HEK293T (cell line): ENCODE measurements at regions not wholly inside any gene's neighbourhood (a gene's known extent, or its start where the extent isn't known, plus 50 kb on each side); places are given as distances from the start of the nearest gene placed in this dataset.

ENCODE experiments used
- CTCF ChIA-PET: fragments of 350-600 bp; formaldehyde crosslinking; extraction: SDS; loops from one replicate; lab custom pipeline; 2021; ENCODE audit warnings: antibody characterized with exemption, inconsistent platforms; lab: Yijun Ruan, JAX
- POLR2A ChIA-PET: fragments of 350-600 bp; formaldehyde crosslinking; extraction: SDS; loops from one replicate; lab custom pipeline; 2020; ENCODE audit warnings: antibody characterized with exemption, inconsistent platforms; lab: Yijun Ruan, JAX
- DNase-seq: peaks from one replicate; pipeline ENCODE4 v3.0.0; 2012; ENCODE audit warnings: mixed read lengths; ENCODE audit errors: extremely low spot score
- ARNT ChIP-seq: fragments of 450-650 bp; IDR thresholded peaks from 2 replicates; pipeline ENCODE4 v1.6.1; 2017; ENCODE audit warnings: mild to moderate bottlenecking
- BHLHE40 ChIP-seq: fragments of 450-650 bp; IDR thresholded peaks from 2 replicates; pipeline ENCODE4 v1.6.1; 2016; ENCODE audit warnings: mild to moderate bottlenecking, moderate library complexity, borderline replicate concordance
- CTBP1 ChIP-seq: fragments of 450-650 bp; IDR thresholded peaks from 2 replicates; pipeline ENCODE4 v1.6.1; 2016; ENCODE audit warnings: borderline replicate concordance
- ELF4 ChIP-seq: fragments of 450-650 bp; IDR thresholded peaks from 2 replicates; pipeline ENCODE4 v1.6.1; 2017; ENCODE audit warnings: antibody characterized with exemption
- FOXA1 ChIP-seq: fragments of 450-650 bp; IDR thresholded peaks from 2 replicates; pipeline ENCODE4 v1.6.1; 2016; ENCODE audit warnings: mild to moderate bottlenecking
- FOXK2 ChIP-seq: fragments of 450-650 bp; IDR thresholded peaks from 2 replicates; pipeline ENCODE4 v1.6.1; 2016; ENCODE audit warnings: mild to moderate bottlenecking
- FOXM1 ChIP-seq: fragments of 450-650 bp; IDR thresholded peaks from 2 replicates; pipeline ENCODE4 v1.6.1; 2017; ENCODE audit warnings: mild to moderate bottlenecking, borderline replicate concordance
- HDGF ChIP-seq: fragments of 450-650 bp; IDR thresholded peaks from 2 replicates; pipeline ENCODE4 v1.6.1; 2017; ENCODE audit warnings: antibody characterized with exemption, borderline replicate concordance
- L3MBTL2 ChIP-seq: fragments of 450-650 bp; conservative IDR thresholded peaks from 2 replicates; pipeline ENCODE4 v1.6.1; 2016; ENCODE audit warnings: mild to moderate bottlenecking
- LEF1 ChIP-seq: fragments of 450-650 bp; IDR thresholded peaks from 2 replicates; pipeline ENCODE4 v1.6.1; 2017; ENCODE audit warnings: mild to moderate bottlenecking, borderline replicate concordance
- NFRKB ChIP-seq: fragments of 450-650 bp; IDR thresholded peaks from 2 replicates; pipeline ENCODE4 v1.6.1; 2016; ENCODE audit warnings: mild to moderate bottlenecking, moderate library complexity
- PKNOX1 ChIP-seq: fragments of 450-650 bp; IDR thresholded peaks from 2 replicates; pipeline ENCODE4 v1.6.1; 2016
- SP1 ChIP-seq: fragments of 450-650 bp; IDR thresholded peaks from 2 replicates; pipeline ENCODE4 v1.6.1; 2017
- SUZ12 ChIP-seq: fragments of 450-650 bp; IDR thresholded peaks from 2 replicates; pipeline ENCODE4 v1.6.1; 2016; ENCODE audit warnings: mild to moderate bottlenecking
- TARDBP ChIP-seq: fragments of 450-650 bp; IDR thresholded peaks from 2 replicates; pipeline ENCODE4 v1.6.1; 2016
- ZNF384 ChIP-seq: fragments of 450-650 bp; IDR thresholded peaks from 2 replicates; pipeline ENCODE4 v1.6.1; 2016

DNA sequence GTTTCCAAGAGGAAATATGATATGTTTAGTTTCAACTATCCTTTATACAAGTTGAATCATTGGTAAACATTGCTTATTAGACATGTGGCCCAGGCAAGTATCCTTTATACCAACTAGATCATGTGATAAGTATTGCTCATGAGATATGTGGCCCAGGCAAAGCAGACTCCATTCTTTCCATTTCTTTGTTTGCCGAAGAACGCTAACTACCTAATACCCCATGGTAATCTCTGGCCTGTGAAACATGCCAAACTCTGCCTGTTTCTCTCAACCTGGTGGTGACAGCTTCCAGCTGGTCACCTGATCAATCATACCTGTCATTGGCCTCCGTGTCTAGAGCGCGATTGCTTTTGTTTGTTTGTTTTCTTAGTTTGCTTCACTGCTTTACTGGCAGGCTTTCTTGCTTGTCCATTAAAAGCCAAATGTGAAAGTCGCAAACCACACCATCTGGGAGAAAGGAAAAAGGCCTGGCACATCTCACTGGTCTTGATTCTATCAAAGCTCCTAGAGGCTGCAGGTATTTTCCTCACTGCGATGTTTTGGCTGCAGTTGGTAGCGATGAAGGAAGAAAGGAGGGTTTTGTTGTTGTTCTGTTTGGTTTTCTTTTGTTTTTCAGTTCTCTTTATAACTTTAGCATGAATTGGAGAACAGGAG, 686.2 kb downstream of the KCNJ2 start:
- CTCF ChIA-PET = no interaction called here
- POLR2A ChIA-PET = no interaction called here
- peak; percentile 13 for DNase-seq
- peak; percentile 93 for TF ChIP-seq PKNOX1
- TF ChIP-seq LEF1 = no peak
- TF ChIP-seq ARNT = 0 out of 2 replicates have a peak, but pooled peaks have one; percentile 38
- TF ChIP-seq FOXK2 = no peak
- TF ChIP-seq L3MBTL2 = peak; percentile 44

DNA sequence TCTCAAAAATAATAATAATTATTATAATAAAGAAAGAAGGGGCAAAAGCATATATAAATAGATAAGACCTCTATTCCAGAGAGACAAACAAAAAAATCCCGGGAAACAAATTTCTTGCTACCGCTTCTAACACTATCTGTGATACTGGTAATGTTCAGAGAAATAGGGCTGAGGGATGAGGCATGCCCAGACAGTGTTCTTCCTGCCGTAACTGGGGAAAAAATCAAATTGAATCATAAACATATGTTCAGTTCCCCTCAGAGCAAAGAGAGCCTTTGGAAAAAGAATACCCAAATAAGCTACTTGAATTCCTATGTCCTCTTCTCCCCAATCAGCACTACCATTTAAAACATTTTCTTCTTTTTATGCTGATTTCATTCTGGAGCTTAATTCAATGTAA, 688.0 kb downstream of the KCNJ2 start:
- no peak for TF ChIP-seq FOXK2
- ChIA-PET POLR2A (no interaction called here), CTCF (no interaction called here)
- no peak for DNase-seq

DNA sequence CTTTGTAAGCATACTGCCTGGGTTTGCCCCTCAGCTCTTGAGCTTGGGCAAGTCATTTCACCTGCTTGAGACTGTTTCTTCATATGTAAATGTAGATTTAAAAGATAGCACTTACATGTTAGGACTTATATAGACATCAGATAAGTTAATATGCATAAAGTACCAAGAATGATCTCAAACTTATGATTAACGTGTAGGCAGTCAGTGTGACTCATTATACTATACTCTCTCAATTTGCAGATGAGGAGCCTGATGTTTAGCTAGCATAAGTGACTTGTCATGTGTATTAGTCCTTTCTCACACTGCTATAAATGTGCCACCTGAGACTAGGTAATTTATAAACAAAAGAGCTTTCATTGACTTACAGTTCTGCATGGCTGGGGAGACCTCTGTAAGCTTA, 690.5 kb downstream of the KCNJ2 start:
- CTCF ChIA-PET = no interaction called here
- TF ChIP-seq TARDBP = no peak
- no peak for TF ChIP-seq PKNOX1
- TF ChIP-seq ARNT = no peak
- TF ChIP-seq FOXM1 = no peak
- no peak for TF ChIP-seq HDGF
- TF ChIP-seq SUZ12 = no peak
- no peak for TF ChIP-seq LEF1
- TF ChIP-seq SP1 = no peak
- no peak for TF ChIP-seq BHLHE40
- no peak for TF ChIP-seq ELF4
- TF ChIP-seq ZNF384 = no peak
- no peak for TF ChIP-seq L3MBTL2
- TF ChIP-seq FOXK2 = no peak
- TF ChIP-seq CTBP1 = no peak
- POLR2A ChIA-PET = no interaction called here
- DNase-seq = no peak

GRCh38 chr17:70862295-70862694, 693.0 kb downstream of the KCNJ2 start:
- ChIA-PET CTCF (no interaction called here), POLR2A (no interaction called here)
- DNase-seq = no peak
- no peak for TF ChIP-seq FOXK2

- ChIA-PET CTCF (no interaction called here), POLR2A (no interaction called here)
- no peak for TF ChIP-seq CTBP1
- no peak for TF ChIP-seq PKNOX1
- DNase-seq = no peak
These were observed 694.3 kb downstream of the KCNJ2 start for GRCh38 chr17:70863436-70864248.

- CTCF ChIA-PET = no interaction called here
- POLR2A ChIA-PET = no interaction called here
- TF ChIP-seq SUZ12 = no peak
- no peak for TF ChIP-seq TARDBP
- TF ChIP-seq PKNOX1 = peak; percentile 93
- no peak for TF ChIP-seq FOXK2
- TF ChIP-seq ELF4 = no peak
- TF ChIP-seq L3MBTL2 = peak; percentile 79
- no peak for DNase-seq
These were observed 696.9 kb downstream of the KCNJ2 start for GRCh38 chr17:70865993-70866804.

DNA sequence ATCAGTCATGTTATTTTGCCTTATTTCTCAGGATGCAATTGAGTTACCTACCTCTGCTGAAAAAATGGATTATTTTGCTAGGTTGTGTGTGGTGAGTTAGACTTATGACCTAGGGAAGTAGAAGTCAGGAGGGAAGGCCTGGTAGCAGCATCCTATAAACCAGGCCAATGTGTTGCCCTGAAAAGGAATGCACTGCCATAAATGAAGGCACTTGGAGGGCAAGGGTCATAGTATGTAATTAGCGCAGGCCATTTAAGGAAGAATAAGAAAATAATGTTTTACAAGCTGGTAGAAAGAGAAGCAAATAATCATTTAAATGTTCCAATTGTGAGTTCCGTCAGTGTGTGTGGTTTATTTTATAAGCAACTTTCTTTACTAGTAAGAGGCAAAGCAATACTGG, 698.8 kb downstream of the KCNJ2 start:
- ChIA-PET POLR2A (no interaction called here), CTCF (no interaction called here)
- TF ChIP-seq BHLHE40 (no peak), SUZ12 (no peak), PKNOX1 (no peak), FOXA1 (no peak), L3MBTL2 (no peak), FOXM1 (no peak), ZNF384 (no peak), ELF4 (no peak), NFRKB (no peak), FOXK2 (no peak), TARDBP (no peak), SP1 (no peak), CTBP1 (no peak)
- no peak for DNase-seq
